Motor neuron (in vitro differentiated cells): ENCODE measurements at regions not wholly inside any gene's neighbourhood (a gene's known extent, or its start where the extent isn't known, plus 50 kb on each side); places are given as distances from the start of the nearest gene placed in this dataset.
"Not testable (repeated sequence)": the region's sequence is repeated elsewhere in the genome, so short reads cannot be mapped to it uniquely, and the experiment has no call there.

ENCODE experiments used
- ATAC-seq, 8 experiments: fragments of 200-7000 bp; cut with Tn5 transposase; replicated peaks in 6 of 8; 2 replicates each; pipeline ENCODE4 v1.8.0; 2021; ENCODE audit warnings: mild to moderate bottlenecking in 8 of 8, moderate library complexity in 8 of 8
- H3K27ac ChIP-seq, 2 donors: fragments of 250-450 bp; sonication (Bioruptor Pico); 2 replicates each; pipeline ENCODE4 v1.9.0; 2021; ENCODE audit warnings: antibody characterized with exemption in 2 of 2, mild to moderate bottlenecking in 2 of 2, moderate library complexity in 1 of 2
- H3K4me1 ChIP-seq, 2 donors: fragments of 250-450 bp; sonication (Bioruptor Pico); replicated peaks in 1 of 2; 2 replicates each; pipeline ENCODE4 v1.6.1; 2021; ENCODE audit warnings: antibody characterized with exemption in 2 of 2, mild to moderate bottlenecking in 2 of 2, moderate library complexity in 1 of 2
- H3K4me3 ChIP-seq, 5 donors: fragments of 250-450 bp; sonication (Bioruptor Pico); 2 replicates each; pipeline ENCODE4 v1.9.0; 2021; ENCODE audit warnings: antibody characterized with exemption in 5 of 5, mild to moderate bottlenecking in 5 of 5, moderate library complexity in 4 of 5
- WGBS, 10 experiments: fragments of 450-650 bp; shearing (Covaris generic); methylation state at CpG; one replicate each; pipeline ENCODE4 v1.0.0; 2022; 5-methylcytosine and 5-hydroxymethylcytosine counted together
- in situ Hi-C, 9 experiments: fragments of 400-800 bp; cut with MboI; loops; one replicate each; pipeline ENCODE4 v1.15.0; 2021; ENCODE audit warnings: low sequenced_read_pairs in 9 of 9, low pct_unique_long_range_greater_than_20kb in 2 of 9; ENCODE audit not compliant: unreplicated experiment in 9 of 9

DNA sequence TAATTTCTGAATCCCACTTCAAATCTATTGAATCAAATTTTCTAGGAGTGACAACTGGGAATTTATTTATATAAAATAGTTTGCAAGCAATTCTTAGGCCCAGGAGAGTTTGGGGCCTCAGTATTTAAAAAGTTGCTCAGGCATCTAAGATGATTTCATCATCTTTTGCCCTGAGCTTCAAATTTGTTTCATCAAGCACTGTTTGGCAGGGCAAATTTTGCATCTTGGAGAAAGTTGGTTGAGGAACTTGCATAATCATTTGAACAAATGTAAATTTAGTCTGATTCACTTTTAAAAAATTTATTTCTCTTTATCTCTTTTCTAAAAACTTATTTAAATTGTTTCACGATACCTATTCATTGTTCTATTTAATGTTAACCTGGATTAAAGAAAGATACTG is 702.8 kb downstream of the SI start:
- Histone ChIP-seq H3K4me1 (no peaks in the 10 kb centered on the region), H3K4me3 (no peak overlapping the region), H3K27ac (no peak overlapping the region)
- 8 to 100% (median 45%) methylated on average over 1 of the region's 1 CpG; no CpG with 5 or more reads in 1 of the 10 experiments for WGBS, 10 experiments
- ATAC-seq: no peak
- in situ Hi-C loops: no loop called here

DNA sequence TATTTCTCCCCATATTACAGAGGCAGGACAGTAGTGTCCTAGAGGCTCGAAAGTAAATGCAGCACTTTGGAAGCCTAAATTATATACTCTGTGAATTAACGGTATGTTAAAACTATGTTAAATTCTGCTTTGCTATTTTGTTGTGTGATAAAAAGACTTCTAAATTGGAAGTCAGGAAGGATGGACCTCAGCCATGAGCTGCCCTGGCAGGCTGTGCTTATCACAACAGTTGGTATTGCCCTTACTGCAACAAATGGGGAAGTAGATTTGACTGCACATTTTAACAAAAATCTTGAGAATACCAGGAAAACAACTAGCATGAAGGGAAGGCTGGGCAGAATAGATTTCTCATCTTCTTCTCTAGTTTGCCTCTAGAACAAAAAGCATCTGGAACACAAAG is 706.6 kb downstream of the SI start:
- in situ Hi-C loops: no loop called here
- WGBS, 10 experiments: 0 to 100% (median 75%) methylated on average over 1 to 2 of the region's 2 CpGs; no CpG with 5 or more reads in 1 of the 10 experiments
- ATAC-seq: no peak
- H3K27ac ChIP-seq: no peak overlapping the region
- no peak overlapping the region for H3K4me3 ChIP-seq
- no peaks in the 10 kb centered on the region for H3K4me1 ChIP-seq

- Histone ChIP-seq H3K4me1 (no peaks in the 10 kb centered on the region), H3K27ac (no peak overlapping the region), H3K4me3 (no peak overlapping the region)
- in situ Hi-C loops: no loop called here
- ATAC-seq: no peak
- 25 to 100% (median 52%) methylated on average over 1 to 5 of the region's 5 CpGs; no CpG with 5 or more reads in 4 of the 10 experiments for WGBS, 10 experiments
Observed at GRCh38 chr3:164370970-164371369, 707.3 kb downstream of the SI start.

DNA sequence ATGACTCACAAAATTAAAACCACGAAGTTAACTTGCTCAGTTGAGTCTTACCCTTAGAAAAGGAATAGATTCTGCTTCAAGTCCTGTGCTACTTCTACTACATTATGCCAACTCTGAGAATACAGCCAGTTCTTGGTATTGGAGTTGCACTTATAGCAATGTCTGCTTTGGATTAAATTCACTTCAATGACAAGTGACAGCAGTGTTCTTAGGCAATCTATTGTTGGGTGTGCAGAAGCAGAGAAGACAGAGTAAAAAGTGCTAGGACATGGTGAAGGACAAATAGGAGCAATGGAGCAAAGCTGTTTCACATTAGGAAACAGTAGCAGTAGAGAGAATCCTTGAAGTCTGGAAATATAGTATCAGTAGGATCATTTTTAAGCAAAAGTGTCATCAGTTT is 713.1 kb downstream of the SI start:
- in situ Hi-C loops: no loop called here
- no peak for ATAC-seq
- WGBS, 10 experiments: 0 to 100% (median 80%) methylated on average over 1 of the region's 1 CpG; no CpG with 5 or more reads in 1 of the 10 experiments

GRCh38 chr3:164364111-164364510 is 714.2 kb downstream of the SI start:
- Histone ChIP-seq H3K4me1 (no peaks in the 10 kb centered on the region), H3K4me3 (no peak overlapping the region), H3K27ac (no peak overlapping the region)
- in situ Hi-C loops: no loop called here
- 17 to 100% (median 65%) methylated on average over 1 to 6 of the region's 6 CpGs for WGBS, 10 experiments
- ATAC-seq: no peak

More for the DNA sequence above, 713.1 kb downstream of the SI start:
- H3K4me1 ChIP-seq: no peaks in the 10 kb centered on the region
- H3K27ac ChIP-seq: no peak overlapping the region
- no peak overlapping the region for H3K4me3 ChIP-seq

GRCh38 chr3:164360738-164361406 is 717.4 kb downstream of the SI start:
- 42 to 91% (median 77%) methylated on average over 2 to 8 of the region's 9 CpGs; no CpG with 5 or more reads in 1 of the 10 experiments for WGBS, 10 experiments
- Histone ChIP-seq H3K27ac (no peak overlapping the region), H3K4me1 (no peaks in the 10 kb centered on the region), H3K4me3 (no peak overlapping the region)
- ATAC-seq: no peak
- in situ Hi-C loops: no loop called here

GRCh38 chr3:164360078-164360578 is 718.2 kb downstream of the SI start:
- no peak for ATAC-seq
- no peaks in the 10 kb centered on the region for H3K4me1 ChIP-seq
- H3K27ac ChIP-seq: no peak overlapping the region
- 40 to 93% (median 76%) methylated on average over 1 to 8 of the region's 10 CpGs; no CpG with 5 or more reads in 4 of the 10 experiments for WGBS, 10 experiments
- in situ Hi-C loops: no loop called here
- no peak overlapping the region for H3K4me3 ChIP-seq

- ATAC-seq: no peak
- H3K27ac ChIP-seq: no peak overlapping the region
- in situ Hi-C loops: no loop called here
Observed at GRCh38 chr3:164352991-164353390, 725.3 kb downstream of the SI start.

GRCh38 chr3:164351131-164351530 is 727.2 kb downstream of the SI start:
- no peak for ATAC-seq

More at GRCh38 chr3:164352991-164353390, 725.3 kb downstream of the SI start:
- Histone ChIP-seq H3K4me3 (no peak overlapping the region), H3K4me1 (no peaks in the 10 kb centered on the region)

DNA sequence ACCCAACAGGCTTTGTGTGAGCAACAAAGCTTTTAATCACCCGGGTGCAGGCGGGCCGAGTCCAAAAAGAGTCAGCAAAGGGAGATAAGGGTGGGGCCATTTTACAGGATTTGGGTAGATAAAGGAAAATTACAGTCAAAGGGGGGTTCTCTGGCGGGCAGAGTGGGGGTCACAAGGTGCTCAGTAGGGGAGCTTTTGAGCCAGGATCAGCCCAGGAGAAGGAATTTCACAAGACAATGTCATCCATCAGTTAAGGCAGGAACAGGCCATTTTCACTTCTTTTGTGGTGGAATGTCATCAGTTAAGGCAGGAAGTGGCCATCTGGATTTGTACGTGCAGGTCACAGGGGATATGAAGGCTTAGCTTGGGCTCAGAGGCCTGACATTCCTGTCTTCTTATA is 736.1 kb downstream of the SI start:
- ATAC-seq, H3K4me3 ChIP-seq, in situ Hi-C loops, H3K27ac ChIP-seq, H3K4me1 ChIP-seq: not testable (repeated sequence)
- WGBS, 10 experiments: 56 to 80% (median 69%) methylated on average over 1 to 5 of the region's 5 CpGs; no CpG with 5 or more reads in 6 of the 10 experiments

More at GRCh38 chr3:164351131-164351530, 727.2 kb downstream of the SI start:
- H3K4me3 ChIP-seq: no peak overlapping the region
- no peaks in the 10 kb centered on the region for H3K4me1 ChIP-seq
- H3K27ac ChIP-seq: no peak overlapping the region
- in situ Hi-C loops: no loop called here

DNA sequence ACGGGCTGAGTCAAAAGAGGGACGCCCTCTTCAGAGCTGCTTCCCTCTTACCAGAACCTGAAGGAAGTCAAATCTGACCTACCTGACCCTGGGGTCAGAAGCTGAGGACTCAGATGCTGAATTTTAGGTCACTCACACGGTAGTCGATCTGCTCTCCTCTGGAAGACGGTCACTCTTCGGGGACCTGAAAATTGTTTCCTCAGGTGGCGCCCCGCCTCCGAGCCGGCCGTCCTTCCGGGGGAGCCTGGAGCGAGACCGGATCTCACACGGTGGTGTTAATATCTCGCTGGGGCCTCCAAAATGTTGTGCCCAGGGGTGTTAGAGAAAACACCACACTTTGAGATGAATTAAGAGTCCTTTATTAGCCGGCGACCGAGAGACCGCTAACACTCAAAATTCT is 737.2 kb downstream of the SI start:
- Histone ChIP-seq H3K27ac (no peak overlapping the region), H3K4me3 (no peak overlapping the region), H3K4me1 (no peaks in the 10 kb centered on the region)
- in situ Hi-C loops: no loop called here
- 50 to 93% (median 80%) methylated on average over 1 to 15 of the region's 20 CpGs; no CpG with 5 or more reads in 3 of the 10 experiments for WGBS, 10 experiments
- ATAC-seq: no peak

- ATAC-seq: no peak
- no peak overlapping the region for H3K4me3 ChIP-seq
- H3K4me1 ChIP-seq: no peaks in the 10 kb centered on the region
- H3K27ac ChIP-seq: no peak overlapping the region
- 28 to 100% (median 88%) methylated on average over 1 to 7 of the region's 8 CpGs; no CpG with 5 or more reads in 2 of the 10 experiments for WGBS, 10 experiments
- in situ Hi-C loops: no loop called here
Observed at GRCh38 chr3:164340273-164340672, 738.0 kb downstream of the SI start.

DNA sequence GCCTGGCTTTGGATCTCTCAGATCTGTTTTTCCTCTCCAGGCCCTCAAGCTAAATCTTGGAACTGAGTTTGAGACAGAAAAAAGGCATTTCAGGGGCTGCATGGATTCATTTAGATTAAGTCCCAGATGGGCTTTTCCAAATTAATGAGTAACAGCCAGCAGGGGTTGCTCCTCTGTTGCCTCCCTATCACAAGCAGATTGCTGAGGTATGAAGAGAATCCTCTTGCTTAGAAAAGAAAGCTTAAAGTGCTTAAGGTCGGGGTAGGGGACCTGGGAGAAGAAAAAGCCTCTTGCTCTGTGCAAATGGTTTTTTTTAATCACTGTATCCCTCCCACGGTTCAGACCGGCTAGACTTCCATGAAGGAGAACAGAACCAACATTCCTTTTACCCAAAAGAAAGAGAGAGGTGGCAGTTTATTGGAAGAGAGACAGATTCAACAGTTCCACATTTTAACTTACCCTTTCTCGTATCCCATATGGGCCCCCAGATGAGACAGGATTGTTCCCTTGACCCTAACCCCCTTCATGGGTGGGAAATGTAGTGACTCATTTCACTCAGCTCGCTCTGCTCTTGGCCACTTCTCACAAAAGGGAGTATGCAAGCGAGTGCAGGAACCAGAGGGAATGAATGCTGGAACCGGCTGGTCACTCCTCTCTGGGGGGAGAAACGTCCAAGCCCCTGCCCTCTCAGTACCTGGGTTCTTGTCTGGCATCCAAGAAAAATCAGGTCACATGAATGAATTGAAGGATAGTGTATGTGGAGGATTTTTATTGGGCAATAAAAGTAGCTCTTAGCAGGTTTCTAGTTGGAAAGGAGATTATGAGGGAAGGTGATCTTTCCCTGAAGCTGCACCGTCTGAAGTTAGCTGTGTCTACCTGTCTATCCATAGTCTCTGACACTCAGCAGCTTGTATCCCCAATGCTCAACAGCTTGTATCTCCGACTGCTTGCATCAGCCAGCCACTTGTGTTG is 745.2 kb downstream of the SI start:
- H3K4me3 ChIP-seq: no peak overlapping the region
- peak in 1 of 8 experiments; percentile 15 for ATAC-seq
- H3K4me1 ChIP-seq: no peaks in the 10 kb centered on the region
- in situ Hi-C loops: no loop called here
- H3K27ac ChIP-seq: no peak overlapping the region
- 0 to 51% (median 16%) methylated on average over 1 to 9 of the region's 10 CpGs for WGBS, 10 experiments
